DND-41 (cell line): ENCODE measurements at regions not wholly inside any gene's neighbourhood (a gene's known extent, or its start where the extent isn't known, plus 50 kb on each side); places are given as distances from the start of the nearest gene placed in this dataset.

Experiments used
- ATAC-seq: fragments of 200-7000 bp; cut with Tn5 transposase; 3 replicates; pipeline ENCODE4 v1.9.1; 2021; ENCODE audit warnings: low read depth; ENCODE audit not compliant: insufficient read depth
- DNase-seq: peaks from one replicate; pipeline ENCODE4 v3.0.0-alpha.2; 2020
- H2AFZ ChIP-seq: 2 replicates; pipeline ENCODE4 v1.6.0; 2012; ENCODE audit warnings: low read depth, low read length
- H3K27ac ChIP-seq: 2 replicates; pipeline ENCODE4 v1.5.1; 2012; ENCODE audit warnings: low read length, inconsistent platforms
- H3K27me3 ChIP-seq: fragments of 200-600 bp; sonication (generic); 2 replicates; pipeline ENCODE4 v1.6.0; 2012; ENCODE audit warnings: low read length, mild to moderate bottlenecking, inconsistent platforms; ENCODE audit not compliant: insufficient read depth, poor library complexity
- H3K36me3 ChIP-seq: 2 replicates; pipeline ENCODE4 v1.5.1; 2012; ENCODE audit warnings: low read length, inconsistent platforms; ENCODE audit not compliant: insufficient read depth
- H3K4me1 ChIP-seq: 2 replicates; pipeline ENCODE4 v1.5.1; 2012; ENCODE audit warnings: mild to moderate bottlenecking, low read length; ENCODE audit not compliant: insufficient read depth
- H3K4me2 ChIP-seq: 2 replicates; pipeline ENCODE4 v1.6.0; 2012; ENCODE audit warnings: mild to moderate bottlenecking, moderate library complexity, low read length, inconsistent platforms; ENCODE audit not compliant: insufficient read depth
- H3K4me3 ChIP-seq, 2 experiments: fragments of 200-600 bp in 1 of 2; shearing (Covaris generic) in 1 of 2; 2 replicates each; pipeline ENCODE4 v1.5.1; 2012 to 2016; ENCODE audit warnings: inconsistent platforms in 2 of 2, low read length in 2 of 2, mild to moderate bottlenecking in 2 of 2, low read depth in 1 of 2, moderate library complexity in 1 of 2
- H3K79me2 ChIP-seq: 2 replicates; pipeline ENCODE4 v1.6.0; 2012; ENCODE audit warnings: low read length, inconsistent platforms; ENCODE audit not compliant: insufficient read depth
- H3K9ac ChIP-seq: 2 replicates; pipeline ENCODE4 v1.6.0; 2012; ENCODE audit warnings: low read depth, mild to moderate bottlenecking, inconsistent platforms, low read length, moderate library complexity
- H3K9me3 ChIP-seq: 2 replicates; pipeline ENCODE4 v1.5.1; 2012; ENCODE audit warnings: low read length, moderate library complexity, mild to moderate bottlenecking, inconsistent platforms; ENCODE audit not compliant: insufficient read depth, severe bottlenecking
- H4K20me1 ChIP-seq: 2 replicates; pipeline ENCODE4 v1.6.0; 2012; ENCODE audit warnings: low read length; ENCODE audit not compliant: insufficient read depth
- CTCF ChIP-seq: IDR thresholded peaks from 2 replicates; pipeline ENCODE4 v1.5.1; 2012; ENCODE audit warnings: borderline replicate concordance, low read length, moderate library complexity, mild to moderate bottlenecking; ENCODE audit not compliant: poor library complexity, severe bottlenecking; ENCODE audit errors: extremely low read depth
- EZH2 ChIP-seq: IDR thresholded peaks from 3 replicates; pipeline ENCODE4 v1.6.1; 2012; ENCODE audit warnings: borderline replicate concordance, low read depth, mild to moderate bottlenecking, moderate library complexity, low read length, inconsistent platforms; ENCODE audit not compliant: severe bottlenecking

GRCh38 chr5:67644221-67644920 lies 447.8 kb upstream of the CD180 start:
- DNase-seq (no peak), ATAC-seq (no peak)
- Histone ChIP-seq H3K4me1 (peaks cover 13% of the 10 kb centered on the region), H3K9me3 (peaks cover 3% of the 10 kb centered on the region), H3K9ac (no peak overlapping the region), H3K36me3 (no peaks in the 10 kb centered on the region), H3K27me3 (no peaks in the 10 kb centered on the region), H3K27ac (no peak overlapping the region), H4K20me1 (no peaks in the 10 kb centered on the region), H3K79me2 (no peaks in the 10 kb centered on the region), H3K4me3 (no peak overlapping the region), H3K4me2 (no peak overlapping the region), H2AFZ (no peak overlapping the region)
- TF ChIP-seq EZH2 (no peak), CTCF (no peak)

- Histone ChIP-seq H3K27ac (no peak overlapping the region), H3K4me1 (peaks cover 18% of the 10 kb centered on the region), H3K79me2 (no peaks in the 10 kb centered on the region), H3K4me3 (no peak overlapping the region), H3K9ac (no peak overlapping the region), H2AFZ (no peak overlapping the region), H3K4me2 (no peak overlapping the region), H3K9me3 (peaks cover 3% of the 10 kb centered on the region), H3K27me3 (no peaks in the 10 kb centered on the region), H3K36me3 (no peaks in the 10 kb centered on the region), H4K20me1 (no peaks in the 10 kb centered on the region)
- DNase-seq (no peak), ATAC-seq (no peak)
- TF ChIP-seq EZH2 (no peak), CTCF (no peak)
Measured at GRCh38 chr5:67643536-67643935, 446.9 kb upstream of the CD180 start.

GRCh38 chr5:67639976-67640375 lies 443.4 kb upstream of the CD180 start:
- Histone ChIP-seq H3K79me2 (no peaks in the 10 kb centered on the region), H2AFZ (no peak overlapping the region), H3K9ac (no peak overlapping the region), H3K4me2 (no peak overlapping the region), H3K27ac (peak overlapping the region; percentile 7), H3K4me1 (peaks cover 15% of the 10 kb centered on the region), H3K27me3 (no peaks in the 10 kb centered on the region), H3K4me3 (no peak overlapping the region), H3K9me3 (peaks cover 3% of the 10 kb centered on the region), H4K20me1 (no peaks in the 10 kb centered on the region), H3K36me3 (no peaks in the 10 kb centered on the region)
- TF ChIP-seq EZH2, result no peak
- TF ChIP-seq CTCF, result no peak
- DNase-seq (no peak), ATAC-seq (peak; percentile 64; the same call in 2 of the 3 replicates)
